GM21529 (cell line): ENCODE measurements at regions not wholly inside any gene's neighbourhood (a gene's known extent, or its start where the extent isn't known, plus 50 kb on each side); places are given as distances from the start of the nearest gene placed in this dataset.

Experiments
- ATAC-seq: cut with Tn5 transposase; IDR thresholded peaks from one replicate; pipeline ENCODE4 v1.9.1; 2021; ENCODE audit not compliant: unreplicated experiment

GRCh38 chr6:21375151-21376116 lies 218.1 kb upstream of the SOX4 start:
- peak; percentile 88 for ATAC-seq

DNA sequence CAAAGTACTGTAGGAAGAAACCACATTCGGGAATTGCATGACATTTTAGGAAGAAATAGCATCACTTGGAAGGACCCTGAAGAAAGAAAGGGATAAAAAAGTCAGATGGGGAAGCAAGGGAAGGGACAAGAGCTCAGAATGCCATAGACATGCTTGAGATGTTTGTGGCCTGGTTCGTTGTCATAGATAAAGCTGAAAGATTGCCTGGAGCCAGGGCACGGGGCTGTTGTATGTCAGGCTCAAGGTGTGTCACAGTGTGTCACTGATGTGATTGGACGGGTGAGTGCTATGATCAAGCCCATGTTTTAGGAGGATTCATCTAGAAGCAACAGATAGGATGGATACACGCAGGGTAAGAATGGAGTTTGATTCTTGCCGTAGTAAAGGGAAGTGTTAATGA lies 216.2 kb upstream of the SOX4 start:
- no peak for ATAC-seq

DNA sequence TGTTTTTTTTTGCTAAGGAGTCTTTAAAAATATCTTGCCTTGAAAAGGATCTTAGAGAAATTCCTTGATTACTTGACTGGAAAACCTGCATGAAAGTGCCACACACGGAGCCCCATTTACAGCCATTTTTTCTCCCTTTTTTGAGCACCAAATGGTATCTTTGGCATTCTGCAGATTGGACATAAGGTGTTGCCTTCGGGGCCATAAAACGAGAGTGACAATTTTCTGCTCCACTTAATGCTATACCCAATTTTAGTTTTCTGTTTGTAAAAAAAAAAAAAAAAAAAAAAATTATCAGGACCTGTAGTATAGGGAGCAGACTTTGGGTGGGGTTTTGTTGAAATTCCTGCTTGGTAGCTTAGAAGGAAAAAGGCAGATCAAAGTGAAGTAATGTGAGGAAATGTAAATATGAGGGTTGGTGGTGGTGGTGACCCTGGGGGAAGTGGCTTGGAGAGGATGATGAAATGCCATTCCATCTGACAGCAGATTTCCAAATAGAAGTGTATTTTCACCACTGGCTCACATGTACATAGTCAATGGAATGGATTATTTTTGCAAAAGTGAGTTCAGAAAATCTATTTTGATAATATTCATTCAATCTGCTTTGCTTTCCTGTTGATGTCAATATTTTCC lies 212.1 kb upstream of the SOX4 start:
- no peak for ATAC-seq

DNA sequence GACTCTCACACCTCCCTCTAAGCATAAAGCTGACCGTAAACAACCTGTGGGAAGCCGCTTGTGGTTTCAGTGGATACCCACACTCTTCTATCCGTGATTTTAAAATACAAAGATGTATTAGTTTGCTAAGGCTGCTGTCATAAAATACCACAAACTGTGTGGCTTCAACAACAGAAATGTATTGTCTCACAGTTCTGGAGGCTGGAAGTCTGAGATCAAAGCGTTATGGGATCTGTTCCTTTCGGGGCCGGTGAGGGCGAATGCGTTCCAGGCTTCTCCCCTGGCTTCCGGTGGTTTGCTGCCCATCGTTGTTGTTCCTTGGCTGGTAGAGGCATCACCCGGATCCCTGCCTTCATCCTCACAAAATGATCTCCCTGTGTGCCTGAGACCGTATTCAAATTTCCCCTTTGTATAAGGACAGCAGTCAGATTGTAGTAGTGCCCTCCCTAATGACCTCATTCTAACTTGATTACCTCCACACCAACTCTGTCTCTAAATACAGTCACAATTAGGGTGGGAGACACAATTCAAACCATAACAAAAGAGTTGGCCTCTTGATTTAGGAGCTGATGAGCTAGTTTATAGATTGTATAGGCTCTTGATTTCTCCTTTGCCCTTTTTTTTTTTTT lies 210.6 kb upstream of the SOX4 start:
- ATAC-seq: no peak

GRCh38 chr6:21383450-21384085 lies 210.0 kb upstream of the SOX4 start:
- ATAC-seq: no peak

DNA sequence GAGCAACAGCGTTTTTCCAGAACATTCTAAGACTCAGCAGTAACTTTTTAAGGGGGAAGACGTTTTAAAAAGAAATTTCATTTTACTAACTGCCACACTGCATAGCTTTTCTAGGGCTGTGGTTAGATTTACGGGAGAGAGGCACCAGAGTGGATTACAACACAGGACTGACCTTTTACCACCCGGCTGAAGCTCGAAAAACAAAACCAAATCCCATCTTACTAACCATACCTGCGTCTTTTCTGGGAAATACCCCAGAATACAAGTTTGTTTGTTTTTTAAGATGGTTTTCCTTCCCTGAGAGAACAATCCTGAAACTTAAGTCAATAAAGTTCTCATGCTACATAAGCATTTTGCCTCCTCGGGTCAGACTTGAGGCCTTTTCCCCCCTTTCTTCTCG lies 209.3 kb upstream of the SOX4 start:
- ATAC-seq: no peak

DNA sequence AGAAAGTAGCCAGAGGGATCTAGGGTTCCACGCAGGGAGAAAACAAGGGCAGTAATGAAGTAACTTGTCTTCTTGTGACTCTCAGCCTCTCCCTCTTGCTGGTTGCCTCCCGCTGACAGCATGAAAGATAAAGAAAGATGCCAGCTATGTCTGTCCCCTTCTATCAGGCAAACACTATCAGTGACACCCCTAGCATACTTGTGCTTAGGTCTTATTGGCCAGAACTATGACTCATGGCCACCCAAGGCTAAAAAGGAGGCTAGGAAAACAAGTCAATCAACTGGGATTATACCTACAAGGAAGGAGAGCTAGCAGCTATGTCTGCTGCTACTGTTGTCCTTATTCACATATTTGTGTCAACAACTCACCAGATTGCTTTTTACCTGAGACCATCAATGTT lies 206.8 kb upstream of the SOX4 start:
- ATAC-seq: no peak

- no peak for ATAC-seq
Observed at GRCh38 chr6:21390532-21391213, 202.9 kb upstream of the SOX4 start.

DNA sequence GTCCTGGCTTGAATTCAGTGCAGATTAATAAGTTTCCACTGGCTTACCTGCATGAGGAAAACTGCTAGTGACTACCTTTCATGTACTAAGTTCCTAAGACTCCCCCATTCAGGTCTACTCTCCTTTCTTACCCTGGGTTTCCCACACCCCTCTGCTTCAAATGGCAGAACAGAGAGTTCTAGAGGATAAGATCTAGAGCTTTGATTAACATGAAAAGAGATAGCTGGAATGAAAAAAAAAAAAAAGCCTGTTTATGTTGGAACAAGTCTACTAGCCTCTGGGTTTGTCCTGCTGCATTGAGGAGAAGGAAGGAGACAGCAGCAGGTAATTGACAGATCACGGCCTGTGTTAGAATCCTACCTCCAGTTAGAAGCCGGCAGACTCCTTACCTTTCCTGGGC lies 201.4 kb upstream of the SOX4 start:
- no peak for ATAC-seq

- ATAC-seq: no peak
Observed at GRCh38 chr6:21393441-21394165, 199.9 kb upstream of the SOX4 start.

GRCh38 chr6:21395121-21395520 lies 198.4 kb upstream of the SOX4 start:
- no peak for ATAC-seq

DNA sequence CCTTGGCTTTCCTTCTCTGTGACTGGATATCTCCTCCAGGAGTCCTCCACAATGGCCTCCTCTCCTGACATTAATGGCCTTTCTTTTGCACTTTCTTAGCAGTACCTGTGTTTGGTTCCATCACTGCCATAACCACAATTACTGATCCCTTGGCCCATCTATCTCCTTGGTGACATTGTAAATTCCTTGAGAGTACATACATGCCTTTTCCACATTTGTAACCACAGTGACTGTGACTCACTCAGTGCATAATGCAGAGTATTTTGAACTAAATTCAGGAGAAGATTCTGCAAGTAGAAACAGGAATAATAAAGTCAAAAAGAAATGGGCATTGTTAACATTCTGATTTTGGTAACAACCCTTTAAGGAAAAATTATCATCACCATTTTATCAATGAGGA lies 197.2 kb upstream of the SOX4 start:
- ATAC-seq: no peak

- ATAC-seq: no peak
Observed at GRCh38 chr6:21398741-21399325, 194.7 kb upstream of the SOX4 start.

DNA sequence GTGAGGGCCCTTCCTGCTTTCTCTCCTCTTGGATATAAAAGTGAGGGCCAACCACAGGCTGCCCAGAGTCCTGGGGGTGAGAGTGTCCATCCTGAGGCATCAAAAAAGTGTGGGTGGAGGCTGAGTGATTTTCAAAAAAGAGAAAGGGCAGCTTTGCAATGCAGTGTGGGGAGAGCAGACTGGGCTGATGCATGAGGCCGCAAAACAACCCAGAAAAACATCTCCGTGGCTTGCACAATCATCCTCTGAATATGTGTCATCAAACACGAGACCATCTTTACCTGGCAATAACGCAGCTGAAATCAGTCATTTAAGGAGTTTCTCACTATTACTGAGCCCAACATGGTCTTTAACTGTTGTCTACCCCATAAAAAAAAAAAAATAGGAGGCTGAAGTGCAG lies 191.2 kb upstream of the SOX4 start:
- peak; percentile 85 for ATAC-seq

- no peak for ATAC-seq
Observed at GRCh38 chr6:21404577-21404976, 189.0 kb upstream of the SOX4 start.

DNA sequence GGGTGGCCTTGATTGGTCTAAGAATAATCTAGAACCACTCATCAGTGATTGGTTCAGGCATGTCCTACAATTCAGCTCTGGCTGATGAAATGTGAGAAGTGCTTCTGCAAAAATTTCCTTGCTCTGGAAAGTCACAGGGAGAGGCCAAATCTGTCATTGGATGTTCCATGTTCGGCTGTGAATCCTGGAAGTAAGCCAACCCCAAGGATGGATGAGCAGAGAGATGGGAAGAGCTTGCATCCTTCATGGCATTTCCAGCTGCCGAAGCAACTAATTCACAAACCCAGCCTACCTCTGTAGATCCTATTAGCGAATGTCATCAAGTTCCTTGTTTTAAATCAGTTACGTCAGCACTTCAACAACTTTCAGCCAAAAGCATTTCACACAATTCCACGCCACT lies 187.2 kb upstream of the SOX4 start:
- ATAC-seq: no peak

DNA sequence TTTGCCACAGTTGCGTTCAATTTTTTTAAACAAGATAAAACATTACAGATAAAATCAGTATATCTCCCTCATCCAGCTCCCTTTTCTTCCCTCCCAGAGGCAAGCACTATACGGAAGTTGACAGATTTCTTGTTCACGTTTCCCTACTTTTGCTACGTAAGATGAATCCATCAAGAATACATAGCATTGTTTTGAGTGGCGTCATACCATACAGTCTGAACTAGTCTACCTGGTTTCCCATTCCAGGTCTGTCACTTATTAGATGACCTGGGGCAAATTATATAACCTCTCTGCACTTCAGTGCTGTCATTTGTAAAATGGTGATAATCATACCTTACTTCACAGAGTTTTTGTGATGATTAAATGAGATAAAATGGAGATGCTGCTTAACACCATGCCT lies 184.3 kb upstream of the SOX4 start:
- ATAC-seq: no peak

- ATAC-seq: no peak
Observed at GRCh38 chr6:21413428-21413827, 180.1 kb upstream of the SOX4 start.

- ATAC-seq: no peak
Observed at GRCh38 chr6:21414065-21414464, 179.5 kb upstream of the SOX4 start.
